Bone marrow (tissue), 2 donors: ENCODE measurements at regions not wholly inside any gene's neighbourhood (a gene's known extent, or its start where the extent isn't known, plus 50 kb on each side); places are given as distances from the start of the nearest gene placed in this dataset.

ENCODE experiments used
- DNase-seq, 2 donors: peaks; one replicate each; lab custom pipeline; 2025; lab: John Stamatoyannopoulos, UW

GRCh38 chr18:75531851-75532459, 104.5 kb upstream of the SMIM21 start:
- DNase-seq: no peak

GRCh38 chr18:75531212-75531850, 103.8 kb upstream of the SMIM21 start:
- no peak for DNase-seq

DNA sequence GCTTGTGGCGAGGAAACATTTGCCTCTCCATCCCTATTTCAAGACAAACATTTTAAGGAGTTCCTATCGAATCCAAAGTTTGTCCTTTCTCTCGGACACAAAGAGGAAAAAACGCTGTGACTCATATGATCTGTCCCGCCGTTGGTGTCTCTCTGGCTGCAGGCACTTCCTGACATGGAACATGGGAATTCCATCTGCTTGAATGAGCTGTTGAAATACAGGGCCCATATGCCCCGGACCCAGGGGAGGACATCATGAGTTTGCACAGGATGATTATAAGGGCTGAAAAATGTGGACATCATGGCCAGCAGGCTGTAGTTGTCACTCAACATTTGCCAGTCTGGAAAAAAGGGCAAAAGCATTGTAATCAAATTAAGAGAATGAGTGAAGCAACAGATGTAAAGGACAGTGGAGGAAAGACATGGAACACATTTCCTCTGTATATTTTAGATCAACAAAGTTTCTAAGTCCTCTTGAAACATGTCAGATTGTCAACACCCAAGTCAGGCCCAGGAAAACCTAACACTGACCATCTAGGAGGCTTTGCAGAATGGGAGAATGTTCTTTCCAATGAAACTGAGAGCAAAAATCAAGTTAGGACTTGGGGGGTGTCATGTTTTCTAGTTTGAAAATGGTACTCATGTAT, 103.2 kb upstream of the SMIM21 start:
- DNase-seq: no peak

- no peak for DNase-seq
These were observed 102.6 kb upstream of the SMIM21 start for GRCh38 chr18:75530118-75530517.

DNA sequence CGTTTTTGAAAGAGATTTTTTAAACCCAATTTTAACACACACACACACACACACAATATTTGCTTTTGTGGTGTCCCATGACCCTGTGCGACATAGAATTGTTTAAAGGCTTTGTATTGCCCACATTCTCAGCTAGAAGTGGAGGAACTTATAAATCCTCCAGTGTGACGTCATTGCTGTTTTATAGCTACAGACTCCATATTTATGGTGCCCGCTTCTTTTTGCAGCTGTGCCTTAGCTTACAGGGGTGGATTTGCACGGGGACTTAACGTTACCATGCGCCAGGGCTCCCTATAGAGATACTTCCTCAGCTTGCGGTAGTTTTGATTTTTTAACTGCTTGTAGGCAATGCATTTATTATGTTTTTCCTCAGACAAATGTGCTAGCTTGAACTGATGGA, 101.9 kb upstream of the SMIM21 start:
- no peak for DNase-seq

DNA sequence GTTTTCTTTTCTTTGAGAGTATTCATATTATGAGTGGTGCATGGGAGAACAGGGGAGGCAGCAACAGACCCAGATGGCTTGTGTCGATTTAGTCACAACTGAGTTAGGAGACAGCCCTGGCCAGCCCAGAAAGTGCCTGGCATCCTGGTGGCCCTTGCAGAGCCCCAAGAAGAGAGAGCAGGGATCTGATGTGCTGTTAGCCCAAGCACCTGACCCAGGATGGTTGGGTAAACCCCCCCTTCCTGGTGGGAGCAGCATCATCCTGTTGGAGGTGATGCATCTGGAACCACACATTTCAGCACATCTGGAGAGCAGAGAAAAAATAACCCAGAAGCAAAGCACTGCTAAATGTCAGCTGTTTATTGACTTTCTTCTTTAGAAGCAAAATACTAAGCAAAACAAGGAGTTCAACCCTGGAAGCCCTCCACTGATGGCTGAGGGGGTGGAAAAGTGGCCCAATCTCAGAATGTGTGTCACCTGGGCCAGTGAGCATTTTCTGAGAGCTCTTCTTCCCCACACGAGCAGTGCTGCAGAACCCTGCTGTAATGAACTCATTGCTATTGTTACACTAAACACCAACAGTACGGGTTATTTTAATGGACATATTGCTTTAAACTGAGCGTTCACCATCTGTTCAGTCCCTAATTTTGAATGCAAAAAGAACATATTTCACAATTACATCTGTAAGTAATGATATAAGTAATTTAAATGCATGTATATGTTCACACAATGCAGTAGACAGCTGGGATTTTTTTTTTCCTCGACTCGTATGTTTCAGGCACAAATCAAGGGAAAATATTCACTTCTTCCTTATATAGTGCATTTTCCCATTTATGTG, 100.6 kb upstream of the SMIM21 start:
- no peak for DNase-seq

DNA sequence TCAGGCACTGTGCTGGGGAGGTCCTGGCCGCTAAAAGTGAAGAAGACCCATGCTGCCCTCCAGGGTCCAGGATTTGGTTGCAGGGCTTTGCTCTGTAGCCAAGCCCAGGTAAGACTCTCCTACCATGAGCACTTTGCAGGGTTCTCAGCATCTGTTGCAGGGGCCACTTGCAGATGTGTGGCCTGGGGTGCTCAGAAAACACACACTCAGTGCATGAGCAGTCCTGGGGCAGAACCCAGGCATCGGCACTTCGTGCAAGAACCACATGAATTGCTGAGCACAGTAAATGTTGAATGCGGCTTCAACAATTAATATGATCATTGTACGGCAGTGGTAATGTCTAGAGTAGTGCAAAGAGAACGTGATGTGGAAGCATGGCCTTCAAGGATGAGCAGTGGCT, 98.5 kb upstream of the SMIM21 start:
- no peak for DNase-seq

- DNase-seq: no peak
These were observed 97.8 kb upstream of the SMIM21 start for GRCh38 chr18:75525331-75525730.

GRCh38 chr18:75524841-75525240, 97.3 kb upstream of the SMIM21 start:
- no peak for DNase-seq

DNA sequence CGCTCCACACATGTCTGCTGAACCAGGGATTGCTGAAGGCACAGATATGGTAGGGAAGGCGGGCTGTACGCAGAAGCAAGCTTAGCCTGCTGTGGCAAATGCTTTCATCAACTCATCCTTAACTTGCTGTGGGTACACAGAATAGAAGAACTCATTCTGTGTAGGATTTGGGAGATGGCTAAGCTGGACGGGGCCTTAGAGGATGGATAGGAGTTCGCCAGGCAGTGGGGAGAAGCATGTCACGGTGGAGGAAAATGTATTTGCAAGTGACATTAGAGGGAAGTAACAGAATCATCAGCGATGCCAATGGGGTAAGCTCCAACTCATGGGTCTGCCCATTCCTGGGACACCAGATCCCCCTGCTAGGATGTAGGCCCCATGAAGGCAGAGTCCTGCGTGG, 96.7 kb upstream of the SMIM21 start:
- no peak for DNase-seq

DNA sequence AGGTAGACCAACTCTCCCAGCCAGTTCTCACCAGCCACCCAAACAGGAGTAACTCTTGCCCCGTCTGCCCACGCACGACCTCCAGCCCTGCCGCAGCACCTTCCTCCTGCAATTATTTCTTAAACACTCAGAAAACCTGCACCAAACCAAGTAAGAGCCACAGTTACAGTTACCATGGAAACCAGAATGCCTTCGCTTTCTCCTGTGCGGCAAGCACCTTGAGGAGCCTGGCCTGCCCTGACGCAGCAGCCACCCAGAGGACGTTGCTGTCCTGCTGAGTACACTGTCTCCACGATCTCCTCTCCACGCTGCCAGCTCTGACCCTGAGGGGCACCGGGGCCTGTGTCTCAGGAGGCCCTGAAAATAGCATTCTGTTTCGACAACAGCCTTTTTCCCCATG, 94.3 kb upstream of the SMIM21 start:
- no peak for DNase-seq

DNA sequence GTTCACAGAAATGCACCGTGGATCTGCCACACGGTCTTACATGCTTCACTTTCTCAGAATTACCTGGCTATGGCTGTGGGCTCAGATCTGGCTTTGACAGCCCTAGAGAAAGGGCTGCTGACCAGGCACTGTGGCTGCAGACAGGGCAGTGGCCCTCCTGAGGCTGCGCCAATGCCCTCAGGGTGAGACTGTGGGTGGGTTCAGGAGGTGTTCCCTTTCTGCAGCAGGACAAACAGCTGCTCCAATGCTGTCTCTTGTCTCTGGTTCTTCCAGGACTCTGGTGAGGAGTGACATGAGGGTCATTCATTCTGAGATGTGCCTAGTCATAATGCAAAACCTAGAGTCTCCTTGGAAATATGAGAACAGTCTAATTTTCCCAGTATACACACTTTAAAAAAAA, 90.5 kb upstream of the SMIM21 start:
- DNase-seq: no peak

GRCh38 chr18:75517286-75517685, 89.8 kb upstream of the SMIM21 start:
- DNase-seq: no peak

DNA sequence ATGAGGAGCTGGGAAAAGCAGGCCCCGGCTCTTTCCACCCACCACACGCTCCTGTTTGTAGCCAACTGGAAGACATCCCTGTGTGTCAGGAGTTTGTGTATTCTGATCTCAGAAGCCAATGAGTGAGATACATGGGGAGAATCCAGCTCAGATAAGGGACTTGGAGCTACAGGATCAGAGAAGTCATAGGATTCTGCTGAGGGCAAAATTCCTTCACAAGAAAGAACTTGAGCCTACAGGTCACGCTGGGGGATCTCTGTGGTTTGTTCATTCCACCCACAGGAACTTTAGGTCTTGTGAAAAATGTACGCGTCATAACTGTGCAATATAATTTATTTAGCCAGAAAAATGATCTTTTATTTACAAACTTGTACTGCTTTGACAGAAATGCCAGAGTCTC, 80.1 kb upstream of the SMIM21 start:
- DNase-seq: no peak

DNA sequence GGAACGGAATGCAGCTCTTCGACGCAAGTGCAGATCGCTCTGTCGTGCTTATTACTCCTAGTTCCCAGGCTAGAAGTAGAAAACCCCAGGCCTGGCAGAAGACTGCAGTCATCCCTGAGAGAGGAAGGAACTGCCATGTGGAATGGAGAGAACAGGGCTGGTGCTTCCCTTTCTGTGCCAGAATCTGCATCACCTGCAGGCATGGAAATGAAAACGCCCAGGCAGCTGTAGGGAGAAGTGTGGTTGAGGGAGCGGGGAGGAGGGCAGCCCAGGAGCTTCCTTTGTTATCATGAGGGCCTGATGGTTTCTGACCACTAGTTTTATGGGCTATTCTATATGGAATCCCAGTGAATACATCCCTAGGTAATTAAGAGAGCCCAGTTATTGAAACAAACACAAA, 79.4 kb upstream of the SMIM21 start:
- no peak for DNase-seq

DNA sequence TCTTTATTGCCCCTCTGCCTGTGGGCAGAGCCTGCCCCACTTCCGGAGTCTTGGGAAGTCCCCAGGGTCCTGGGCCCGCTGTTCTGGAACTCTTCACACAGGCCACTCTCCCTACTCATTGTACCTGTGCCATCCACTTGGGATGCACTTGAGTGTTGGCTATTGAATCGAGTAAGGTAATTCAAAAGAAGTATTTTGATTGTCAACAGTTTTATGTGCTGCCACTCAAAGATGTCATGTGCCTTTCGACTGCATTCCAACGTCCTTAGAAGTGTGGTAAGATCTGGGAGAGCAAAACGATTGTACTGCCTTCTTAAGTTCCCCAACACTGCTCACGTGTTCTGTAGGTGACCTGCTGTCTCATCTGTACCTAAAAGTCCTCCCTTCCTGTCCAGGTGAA, 77.0 kb upstream of the SMIM21 start:
- no peak for DNase-seq

DNA sequence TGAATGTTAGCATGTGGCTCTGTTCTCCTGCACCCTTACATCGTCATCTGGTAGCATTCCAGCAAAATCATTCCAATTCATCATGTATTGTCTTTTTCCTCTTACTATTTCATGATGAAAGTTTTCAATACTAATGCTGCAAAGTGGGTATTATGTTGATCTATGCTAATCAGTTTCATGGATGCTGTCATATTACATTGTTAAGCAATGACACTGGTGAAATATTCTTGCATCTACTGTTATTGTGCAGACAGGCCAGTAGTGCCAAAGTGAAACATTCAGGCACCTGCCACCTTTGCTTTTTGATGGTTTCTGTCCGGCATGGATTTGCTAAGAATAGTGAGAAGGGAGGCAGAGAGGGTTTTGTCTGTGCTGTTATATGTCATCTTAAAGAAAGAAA, 76.1 kb upstream of the SMIM21 start:
- DNase-seq: no peak

DNA sequence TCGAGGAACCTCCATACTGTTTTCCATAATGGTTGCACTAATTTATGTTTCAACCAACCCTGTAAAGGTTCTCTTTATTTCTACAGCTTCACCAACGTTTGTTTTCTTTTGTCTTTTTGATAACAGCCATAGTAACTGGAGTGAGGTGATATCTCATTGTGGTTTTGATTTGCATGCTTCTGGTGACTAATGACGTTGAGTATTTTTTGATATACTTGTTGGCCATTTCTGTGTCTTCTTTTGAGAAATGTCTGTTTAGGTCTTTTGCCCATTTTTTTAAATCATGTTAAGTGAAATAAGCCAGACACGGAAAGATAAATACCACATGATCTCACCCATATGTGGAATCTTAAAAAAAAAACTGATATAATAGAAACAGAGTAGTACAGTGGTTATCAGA, 74.8 kb upstream of the SMIM21 start:
- DNase-seq: no peak

DNA sequence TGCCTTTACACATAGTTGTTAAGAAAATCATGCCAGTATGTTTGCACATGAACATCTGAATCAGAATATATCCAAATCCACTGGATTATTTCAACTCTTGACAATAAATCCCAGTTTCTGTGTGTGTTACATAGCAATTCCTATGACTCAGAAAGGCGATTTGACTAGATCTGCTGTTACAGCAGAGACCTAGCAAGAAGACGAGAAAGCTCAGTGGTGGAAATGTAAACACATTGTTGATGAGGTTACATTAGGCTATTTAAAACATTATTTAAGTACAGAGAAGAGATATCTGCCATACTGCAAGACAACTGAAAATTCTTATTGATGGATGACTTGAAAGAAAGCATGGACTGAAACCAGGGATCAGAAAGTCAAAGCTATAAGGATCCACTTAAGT, 73.0 kb upstream of the SMIM21 start:
- DNase-seq: no peak

DNA sequence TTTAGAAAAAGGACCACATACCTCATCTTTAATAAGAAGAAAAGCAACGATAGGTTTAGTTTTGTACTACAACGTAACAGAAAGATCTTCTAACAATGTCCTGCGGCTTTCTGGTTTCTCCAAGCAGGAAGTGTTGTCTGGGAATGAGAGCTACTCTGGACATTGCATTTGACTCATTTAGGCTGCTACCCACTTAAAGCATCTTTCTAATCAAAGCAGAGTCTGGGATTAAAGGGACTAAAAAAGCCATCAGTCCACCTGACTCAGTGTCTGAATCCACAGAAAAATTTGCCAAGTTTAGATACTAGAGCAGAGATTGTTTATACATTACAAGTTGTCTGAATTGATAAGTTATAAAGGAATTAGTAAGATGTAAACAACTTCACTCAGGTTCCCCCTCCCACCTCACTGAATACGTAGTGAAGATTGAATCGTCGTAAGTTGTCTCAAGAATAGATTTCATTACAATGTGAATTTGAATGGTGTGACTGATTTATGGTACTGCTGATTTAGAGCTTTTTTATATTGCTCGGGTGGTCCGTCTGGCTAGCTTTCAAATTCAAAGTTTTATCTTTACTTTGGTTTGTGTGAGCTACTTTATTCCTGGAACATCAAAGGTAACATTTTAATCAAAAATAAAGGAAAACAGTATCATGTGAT, 70.2 kb upstream of the SMIM21 start:
- DNase-seq: no peak

GRCh38 chr18:75496151-75496550, 68.6 kb upstream of the SMIM21 start:
- no peak for DNase-seq

DNA sequence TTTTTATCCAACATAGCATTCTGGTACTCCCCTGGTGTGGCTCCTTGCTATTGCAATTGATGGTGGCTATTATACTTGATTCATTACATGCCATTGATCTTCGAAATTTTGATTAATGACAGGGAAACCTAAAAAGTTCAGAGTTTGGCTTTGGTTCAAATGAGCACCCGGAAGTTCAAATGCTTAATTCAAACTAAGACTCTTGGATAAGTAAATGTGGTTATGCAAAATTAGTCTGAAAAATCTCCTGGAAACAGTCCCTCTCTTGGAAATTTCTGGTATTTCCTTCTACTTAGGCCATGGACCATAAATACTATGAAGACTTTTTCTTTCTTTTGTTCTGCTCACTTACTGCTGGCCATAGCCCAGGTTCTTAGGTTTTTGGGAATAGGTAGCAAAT, 65.3 kb upstream of the SMIM21 start:
- no peak for DNase-seq
